Erythroblast (primary cell): ENCODE measurements at regions not wholly inside any gene's neighbourhood (a gene's known extent, or its start where the extent isn't known, plus 50 kb on each side); places are given as distances from the start of the nearest gene placed in this dataset.
"Not testable (repeated sequence)": the region's sequence is repeated elsewhere in the genome, so short reads cannot be mapped to it uniquely, and the experiment has no call there.

ENCODE experiments used
- DNase-seq, 2 experiments: peaks; one replicate each; lab custom pipeline; 2025; lab: John Stamatoyannopoulos, UW
- GATA1 ChIP-seq: IDR thresholded peaks from 2 replicates; pipeline ENCODE4 v1.6.1; 2011; ENCODE audit warnings: low read depth, mild to moderate bottlenecking, control low read depth, low read length, moderate library complexity
- POLR2A ChIP-seq: IDR thresholded peaks from 2 replicates; pipeline ENCODE4 v1.6.1; 2011; ENCODE audit warnings: mild to moderate bottlenecking, low read length

DNA sequence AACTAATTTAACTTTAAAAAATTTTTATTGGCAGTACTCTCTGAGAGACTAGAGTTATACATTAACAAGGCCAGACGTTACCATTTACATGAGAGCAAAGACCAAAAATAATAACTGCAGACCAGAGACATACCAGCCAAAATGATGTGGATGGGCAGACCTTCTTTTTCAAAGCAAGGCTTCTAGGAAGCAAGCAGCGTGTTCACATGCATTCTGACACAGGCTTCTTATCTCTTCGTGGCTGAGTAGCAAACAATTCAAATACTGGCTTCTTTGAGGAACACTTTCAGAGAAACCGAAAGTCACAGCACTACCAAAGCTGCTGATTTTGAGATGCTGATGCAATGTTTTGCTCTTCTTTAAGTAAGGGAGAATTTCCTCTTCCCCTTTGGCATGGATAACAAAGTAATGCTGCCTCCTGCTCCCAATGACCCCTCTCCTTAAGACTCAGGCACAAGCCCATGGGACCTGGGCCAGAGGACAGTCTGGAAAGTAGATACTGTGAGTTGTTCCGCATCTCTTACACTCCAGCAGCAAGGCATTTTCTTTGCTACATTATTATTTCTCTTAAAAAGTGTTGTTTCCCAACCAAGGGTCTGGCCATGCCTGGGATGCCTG is 181.9 kb downstream of the MREG start:
- DNase-seq, result peak; percentile 67 to 73
- TF ChIP-seq GATA1, result no peak
- TF ChIP-seq POLR2A, result no peak

DNA sequence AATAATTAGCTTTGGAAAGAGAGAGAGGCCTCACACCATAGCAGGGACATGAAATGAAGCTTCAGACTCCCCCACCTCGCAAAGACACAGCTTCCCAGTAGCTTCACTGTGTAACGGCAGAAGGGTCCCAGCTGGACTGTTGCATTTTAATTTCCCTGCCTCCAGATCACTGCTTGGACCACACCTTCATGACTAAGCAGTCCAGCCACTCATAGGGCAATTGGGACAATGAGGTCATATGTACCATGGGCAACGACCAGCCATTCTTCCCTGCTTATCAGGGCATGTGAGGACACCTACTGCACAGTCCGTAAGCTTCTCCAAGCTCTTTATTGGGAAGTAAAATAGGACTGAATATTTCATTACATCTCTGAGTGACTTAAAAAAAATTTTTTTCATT is 183.0 kb downstream of the MREG start:
- DNase-seq, result peak; percentile 78
- no peak for TF ChIP-seq GATA1
- no peak for TF ChIP-seq POLR2A

DNA sequence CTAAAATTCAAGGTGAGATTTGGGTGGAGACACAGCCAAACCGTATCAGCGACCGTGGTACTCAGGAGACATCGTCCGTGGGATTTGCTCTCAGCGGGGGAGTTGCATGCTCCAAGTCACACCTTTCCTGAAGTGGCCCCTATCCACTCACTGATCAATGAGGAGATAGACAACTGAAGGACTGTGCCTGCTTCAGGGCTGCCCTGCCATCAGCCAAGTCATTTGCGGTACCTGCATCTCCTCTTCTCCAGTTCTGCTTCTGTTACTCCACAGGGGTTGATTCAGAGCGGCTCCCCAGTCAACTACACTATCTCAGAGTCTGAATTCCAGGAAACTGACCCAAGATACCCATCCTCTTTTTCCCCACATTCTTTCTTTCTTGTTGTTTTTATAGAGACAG is 184.1 kb downstream of the MREG start:
- TF ChIP-seq POLR2A (no peak), GATA1 (no peak)
- no peak for DNase-seq

DNA sequence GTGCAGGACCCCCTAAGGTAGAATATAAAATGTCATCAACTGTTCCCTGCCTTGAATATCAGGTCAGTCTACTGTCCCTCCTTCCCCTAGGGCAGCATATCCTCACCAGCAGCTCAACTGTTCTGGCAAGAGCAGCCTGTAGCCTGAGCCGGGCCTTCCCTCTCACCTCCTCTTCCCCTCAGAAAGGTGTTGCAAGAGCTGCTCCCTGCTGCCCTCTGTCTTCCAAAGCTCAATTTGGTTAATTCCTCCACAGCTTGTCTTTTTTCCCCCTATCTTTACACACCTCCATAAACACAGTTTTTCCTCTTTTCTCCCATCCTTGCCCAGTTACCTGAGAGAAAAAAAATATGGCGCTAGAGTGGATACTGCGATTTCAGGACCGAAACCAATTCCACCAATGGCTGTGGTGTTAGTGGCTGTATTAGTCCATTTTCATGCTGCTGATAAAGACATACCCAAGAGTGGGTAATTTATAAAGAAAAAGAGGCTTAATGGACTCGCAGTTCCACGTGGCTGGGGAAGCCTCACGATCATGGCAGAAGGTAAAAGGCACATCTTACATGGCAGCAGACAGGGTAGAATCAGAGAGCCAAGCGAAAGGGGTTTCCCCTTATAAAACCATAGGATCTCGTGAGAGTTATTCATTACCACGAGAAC is 184.7 kb downstream of the MREG start:
- TF ChIP-seq POLR2A (no peak), GATA1 (no peak)
- DNase-seq, result peak; percentile 61 to 72

DNA sequence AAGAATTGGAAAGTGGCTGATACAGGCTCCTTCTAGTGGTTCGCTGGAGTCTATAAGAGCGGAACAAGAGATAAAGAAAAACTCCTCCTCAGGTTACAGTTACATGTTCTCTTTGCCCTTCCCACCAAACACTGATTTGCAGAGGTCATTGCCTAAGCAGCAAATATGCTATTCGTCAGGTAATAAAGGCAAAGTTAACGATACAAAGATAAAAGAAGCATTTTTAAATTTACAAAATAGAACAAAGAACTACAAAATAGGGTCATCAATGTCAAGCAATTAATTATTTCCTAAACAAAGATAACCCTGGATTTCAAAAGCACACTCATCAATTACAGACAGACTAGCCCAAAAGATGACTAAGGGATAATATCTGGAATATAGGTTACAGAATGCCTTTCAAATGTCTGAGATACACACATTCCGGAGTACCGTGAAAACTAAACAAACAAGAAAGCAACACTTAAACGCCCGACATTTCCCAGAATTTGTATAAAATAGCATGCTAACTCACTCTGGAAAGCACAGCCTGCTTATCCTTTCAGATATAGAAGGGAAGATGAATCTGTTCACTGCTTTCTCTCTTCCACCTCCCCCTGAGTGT is 186.4 kb downstream of the MREG start:
- DNase-seq, result no peak
- TF ChIP-seq POLR2A (no peak), GATA1 (no peak)

DNA sequence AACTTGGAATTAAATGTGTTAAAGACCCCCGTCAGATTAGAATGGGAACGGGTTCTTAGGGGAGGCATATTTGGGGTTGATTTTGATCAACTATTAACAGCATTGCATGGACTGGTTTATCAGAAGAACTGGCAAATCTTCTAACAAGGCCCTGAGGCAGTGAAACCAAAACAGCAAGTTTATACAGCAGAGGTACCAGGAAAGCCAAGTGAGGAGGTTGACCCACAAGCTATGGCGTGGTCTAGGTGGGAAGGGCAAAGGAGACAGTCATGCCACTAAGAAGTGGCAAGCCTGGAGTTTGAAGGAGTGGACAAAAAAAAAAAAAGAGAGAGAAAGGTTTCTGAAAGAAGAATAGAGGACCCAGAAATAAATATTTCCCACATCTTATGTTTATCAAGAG is 187.0 kb downstream of the MREG start:
- no peak for TF ChIP-seq POLR2A
- TF ChIP-seq GATA1, result no peak
- no peak for DNase-seq

DNA sequence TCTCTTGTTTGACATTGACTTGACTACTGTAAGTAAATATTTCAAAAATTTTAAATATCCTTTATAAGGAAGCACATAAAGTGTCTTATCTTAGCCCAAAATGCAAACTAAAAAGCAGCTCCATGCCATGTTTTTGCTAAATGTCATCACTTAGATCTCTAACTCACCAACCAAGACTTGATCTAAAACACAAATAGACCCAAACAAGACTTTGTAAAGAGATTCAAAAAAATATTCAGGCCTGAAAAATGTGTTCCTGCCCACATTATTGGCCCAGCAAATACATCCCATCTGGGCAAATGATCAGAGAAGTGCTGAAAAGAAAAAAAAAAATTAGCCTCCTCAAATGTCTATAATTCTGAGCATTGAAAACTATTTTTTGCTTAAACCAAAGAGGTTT is 187.6 kb downstream of the MREG start:
- TF ChIP-seq POLR2A (no peak), GATA1 (no peak)
- DNase-seq, result no peak

DNA sequence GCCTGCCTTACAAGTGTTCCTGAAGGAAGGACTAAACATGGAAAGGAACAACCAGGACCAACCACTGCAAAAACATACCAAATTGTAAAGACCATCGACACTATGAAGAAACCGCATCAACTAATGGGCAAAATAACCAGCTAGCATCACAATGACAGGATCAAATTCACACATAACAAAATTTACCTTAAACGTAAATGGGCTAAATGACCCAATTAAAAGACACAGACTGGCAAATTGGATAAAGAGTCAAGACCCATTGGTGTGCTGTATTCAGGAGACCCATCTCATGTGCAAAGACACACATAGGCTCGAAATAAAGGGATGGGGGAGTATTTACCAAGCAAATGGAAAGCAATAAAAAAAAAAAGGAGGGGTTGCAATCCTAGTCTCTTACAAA is 192.1 kb downstream of the MREG start:
- not testable (repeated sequence) for DNase-seq

DNA sequence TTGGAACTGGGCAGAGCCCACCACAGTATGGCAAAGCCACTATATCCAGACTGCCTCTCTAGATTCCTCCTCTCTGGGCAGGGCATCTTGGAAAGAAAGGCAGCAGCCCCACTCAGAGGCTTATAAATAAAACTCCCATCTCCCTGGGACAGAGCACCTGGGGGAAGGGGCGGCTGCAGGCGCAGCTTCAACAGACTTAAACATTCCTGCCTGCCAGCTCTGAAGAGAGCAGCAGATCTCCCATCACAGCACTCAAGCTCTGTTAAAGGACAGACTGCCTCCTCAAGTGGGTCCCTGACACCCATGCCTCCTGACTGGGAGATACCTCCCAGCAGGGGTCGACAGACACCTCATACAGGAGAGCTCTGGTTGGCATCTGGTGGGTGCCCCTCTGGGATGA is 193.6 kb downstream of the MREG start:
- not testable (repeated sequence) for DNase-seq

DNA sequence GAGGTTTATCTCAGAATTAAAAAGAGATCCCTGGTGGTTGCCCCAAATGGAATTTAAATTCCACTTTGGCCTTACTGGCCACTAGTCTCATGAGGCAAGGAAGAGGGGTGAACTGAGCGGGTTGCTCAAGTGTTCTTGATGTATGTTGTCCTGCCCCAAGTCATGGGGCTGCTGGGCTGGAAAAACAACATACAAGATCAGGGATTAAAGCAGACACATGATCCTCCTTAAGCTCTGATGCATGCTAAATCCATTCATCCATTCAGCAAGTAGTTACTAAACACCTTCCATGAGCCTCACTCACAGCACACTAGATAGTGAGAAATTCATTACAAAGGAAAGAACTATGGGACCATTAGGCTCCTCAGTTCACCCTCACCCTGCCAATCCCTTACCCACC is 196.3 kb downstream of the MREG start:
- TF ChIP-seq GATA1 (no peak), POLR2A (no peak)
- no peak for DNase-seq

DNA sequence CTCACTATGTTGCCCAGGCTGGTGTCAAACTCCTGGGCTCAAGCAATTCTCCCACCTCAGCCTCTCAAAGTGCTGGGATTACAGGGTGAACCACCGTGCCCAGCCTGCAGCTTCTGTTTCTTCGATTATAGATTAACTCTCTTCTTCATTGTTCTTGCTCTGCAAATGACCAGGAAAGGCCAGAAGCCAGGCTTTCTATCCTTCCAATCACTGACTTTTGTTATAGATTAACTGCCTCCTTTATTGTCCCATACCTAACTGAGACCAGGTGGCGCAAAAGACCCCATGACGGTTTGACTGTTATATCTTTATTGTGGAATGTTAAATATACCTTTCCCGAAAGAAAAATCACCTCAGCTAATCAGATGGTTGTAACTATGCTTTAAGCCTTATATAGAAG is 196.9 kb downstream of the MREG start:
- DNase-seq, result no peak
- TF ChIP-seq GATA1 (no peak), POLR2A (no peak)

DNA sequence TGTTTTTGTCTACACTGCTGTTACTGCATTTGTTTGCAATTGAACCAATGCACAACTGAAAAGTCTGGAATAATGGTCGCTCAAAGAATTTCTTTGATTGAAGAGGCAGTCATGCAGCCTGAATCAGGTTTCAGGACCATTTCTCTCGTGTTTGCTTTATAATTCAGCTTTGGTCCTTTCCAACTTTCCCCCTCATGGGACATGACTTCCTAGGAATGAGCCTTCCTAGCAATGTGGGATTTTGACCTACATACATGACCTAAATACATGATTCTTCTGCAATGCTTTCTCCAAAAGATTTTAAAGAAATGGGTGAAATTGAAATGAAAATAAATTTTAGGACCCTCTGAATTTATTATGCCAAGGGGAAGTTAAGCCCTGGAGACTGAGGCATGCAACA is 197.4 kb downstream of the MREG start:
- no peak for DNase-seq
- TF ChIP-seq GATA1 (no peak), POLR2A (no peak)

DNA sequence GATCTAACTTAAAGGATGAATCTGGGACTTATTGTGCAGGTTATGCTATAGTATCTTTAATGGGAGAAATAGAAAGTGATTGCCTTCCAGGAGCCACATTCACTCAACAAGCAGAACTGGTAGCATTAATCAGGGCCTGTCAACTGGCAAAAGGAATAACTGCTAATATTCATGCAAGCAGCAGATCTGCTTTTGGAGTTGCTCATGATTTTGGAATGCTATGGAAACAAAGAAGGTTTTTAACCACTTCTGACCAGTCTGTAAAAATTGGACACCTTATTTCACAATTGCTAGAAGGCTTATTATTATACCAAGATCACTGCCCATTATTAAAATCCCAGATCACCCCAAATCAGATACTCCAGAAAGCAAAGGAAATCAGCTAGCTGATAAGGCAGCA is 200.4 kb downstream of the MREG start:
- DNase-seq, result no peak
- TF ChIP-seq GATA1, result no peak
- TF ChIP-seq POLR2A, result no peak

DNA sequence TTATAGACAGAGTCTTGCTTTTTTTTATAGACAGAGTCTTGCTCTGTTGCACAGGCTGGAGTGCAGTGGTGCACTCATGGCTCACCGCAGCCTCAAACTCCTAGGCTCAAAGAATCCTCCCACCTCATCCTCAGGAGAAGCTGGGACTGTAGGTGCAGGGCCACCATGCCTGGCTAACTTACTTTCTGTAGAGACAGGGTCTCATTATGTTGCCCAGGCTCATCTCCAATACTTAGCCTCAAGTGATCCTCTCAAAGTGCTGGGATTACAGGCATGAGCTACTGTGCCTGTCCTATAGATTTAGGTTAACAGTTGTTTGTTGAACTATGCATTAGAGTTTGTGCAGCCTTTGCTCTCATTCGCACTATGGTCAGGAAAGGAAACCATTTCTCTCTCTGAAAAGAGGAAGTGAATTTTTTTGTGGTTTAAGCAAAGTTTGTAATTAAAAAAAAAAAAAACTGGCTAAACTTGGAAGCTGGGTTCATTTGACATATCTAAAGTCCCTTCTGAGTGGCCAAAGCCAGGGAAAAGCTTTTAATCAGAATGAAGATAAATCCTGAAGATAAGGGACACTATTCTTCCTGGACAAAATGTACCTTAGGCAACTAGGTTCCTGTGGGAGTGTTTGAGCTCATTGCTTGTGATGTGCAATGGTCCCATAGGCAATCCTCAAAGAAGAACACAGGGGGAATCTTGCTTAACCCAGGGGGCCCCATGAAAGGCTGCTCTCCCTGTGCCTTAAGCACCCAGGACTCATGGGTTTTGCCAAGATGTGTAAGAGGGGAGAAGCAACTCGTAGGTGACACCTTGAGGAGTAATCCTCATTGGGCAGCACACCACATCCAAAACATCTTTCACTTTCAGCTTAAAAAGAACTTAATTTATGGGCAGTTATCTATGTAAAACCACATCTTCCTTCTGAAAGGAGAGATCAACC is 201.7 kb downstream of the MREG start:
- DNase-seq, result no peak
- TF ChIP-seq POLR2A, result no peak
- no peak for TF ChIP-seq GATA1

DNA sequence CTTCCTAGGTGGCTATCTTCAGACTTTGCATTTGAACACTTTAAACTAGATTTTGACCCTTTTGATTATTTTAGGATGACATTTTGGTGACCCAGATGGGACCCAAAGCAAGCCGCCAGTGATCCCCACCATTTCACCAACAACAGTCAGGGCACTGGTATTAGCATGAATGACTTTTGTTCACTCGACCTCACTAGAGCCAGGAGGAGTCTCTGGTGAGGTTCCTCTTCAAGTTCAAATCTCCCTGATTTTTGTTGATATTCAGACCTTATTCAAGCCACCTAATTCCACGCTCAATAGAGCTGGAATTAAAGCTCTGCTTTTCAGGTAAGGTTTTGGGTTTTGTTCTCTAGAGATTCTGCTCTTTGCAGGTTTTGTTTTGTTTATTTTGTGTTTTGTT is 202.3 kb downstream of the MREG start:
- TF ChIP-seq GATA1, result no peak
- TF ChIP-seq POLR2A, result no peak
- no peak for DNase-seq
